ENCODE measurements at regions not wholly inside any gene's neighbourhood (a gene's known extent, or its start where the extent isn't known, plus 50 kb on each side); places are given as distances from the start of the nearest gene placed in this dataset.

DNA sequence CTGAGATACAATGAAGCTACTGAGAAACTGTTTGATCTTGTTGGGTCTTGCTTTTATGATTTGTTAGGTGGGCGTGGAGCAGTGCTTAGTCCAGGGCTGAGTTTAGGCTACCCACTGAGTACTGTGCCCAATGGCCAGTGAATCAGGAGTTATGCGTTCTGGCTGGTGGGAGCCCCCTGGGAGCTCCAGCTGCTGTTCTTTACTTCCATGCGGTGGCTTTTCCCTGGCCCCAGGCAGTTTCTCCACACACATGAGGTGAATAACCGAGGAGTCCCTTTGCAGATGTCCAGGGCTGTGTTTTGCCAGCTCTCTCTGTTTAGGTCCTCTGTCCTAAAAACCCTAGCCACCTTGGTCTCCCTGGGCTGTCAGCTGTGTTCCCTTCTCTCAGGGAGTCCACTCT is 106.5 kb downstream of the KLF13 start:
- no peaks in the 10 kb centered on the region for H3K36me3 ChIP-seq (ENCODE audit: low read depth, low read length)
- H3K9ac ChIP-seq (ENCODE audit: low read length) = no peak overlapping the region
- H3K79me2 ChIP-seq (ENCODE audit: low read length) = no peaks in the 10 kb centered on the region
- peaks cover 15% of the 10 kb centered on the region for H3K4me1 ChIP-seq (ENCODE audit: insufficient read depth, low read length)
- H3K4me2 ChIP-seq (ENCODE audit: low read length) = no peak overlapping the region
- intact Hi-C loops (cut with micrococcal nuclease) = no loop called here
- H3K4me3 ChIP-seq (ENCODE audit: low read length) = no peak overlapping the region
- H3K9me2 ChIP-seq (replicated peaks; ENCODE audit: low read length) = no peaks in the 10 kb centered on the region
- no peak overlapping the region for H2AFZ ChIP-seq (ENCODE audit: low read length)
- H3K27me3 ChIP-seq (ENCODE audit: low read length) = no peaks in the 10 kb centered on the region
- BruUV-seq (replicated peaks) = no TSS peak
- no peaks in the 10 kb centered on the region for H4K20me1 ChIP-seq (ENCODE audit: low read length)
- CTCF ChIA-PET = interaction anchor here (0.6 kb wide), 1 partner anchor 265 kb away, joined by 3 read pairs; no protein-coding TSS in a partner anchor
- no peaks in the 10 kb centered on the region for H3K9me3 ChIP-seq (ENCODE audit: low read length)
- no peak overlapping the region for H3K27ac ChIP-seq (ENCODE audit: low read length)
- POLR2A ChIA-PET (ENCODE audit: unreplicated experiment) = interaction anchor here (0.6 kb wide), 1 partner anchor 22 kb away, joined by 6 read pairs; no protein-coding TSS in a partner anchor
- no peaks in the 10 kb centered on the region for H3F3A ChIP-seq (ENCODE audit: low read length, unreplicated experiment)
- ATAC-seq (no peak), DNase-seq (no peak)
- TF ChIP-seq, protein P1, sequence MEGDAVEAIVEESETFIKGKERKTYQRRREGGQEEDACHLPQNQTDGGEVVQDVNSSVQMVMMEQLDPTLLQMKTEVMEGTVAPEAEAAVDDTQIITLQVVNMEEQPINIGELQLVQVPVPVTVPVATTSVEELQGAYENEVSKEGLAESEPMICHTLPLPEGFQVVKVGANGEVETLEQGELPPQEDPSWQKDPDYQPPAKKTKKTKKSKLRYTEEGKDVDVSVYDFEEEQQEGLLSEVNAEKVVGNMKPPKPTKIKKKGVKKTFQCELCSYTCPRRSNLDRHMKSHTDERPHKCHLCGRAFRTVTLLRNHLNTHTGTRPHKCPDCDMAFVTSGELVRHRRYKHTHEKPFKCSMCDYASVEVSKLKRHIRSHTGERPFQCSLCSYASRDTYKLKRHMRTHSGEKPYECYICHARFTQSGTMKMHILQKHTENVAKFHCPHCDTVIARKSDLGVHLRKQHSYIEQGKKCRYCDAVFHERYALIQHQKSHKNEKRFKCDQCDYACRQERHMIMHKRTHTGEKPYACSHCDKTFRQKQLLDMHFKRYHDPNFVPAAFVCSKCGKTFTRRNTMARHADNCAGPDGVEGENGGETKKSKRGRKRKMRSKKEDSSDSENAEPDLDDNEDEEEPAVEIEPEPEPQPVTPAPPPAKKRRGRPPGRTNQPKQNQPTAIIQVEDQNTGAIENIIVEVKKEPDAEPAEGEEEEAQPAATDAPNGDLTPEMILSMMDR (conservative IDR thresholded peaks at IDR 0.05; ENCODE audit: low read depth, low read length) = no peak
- TF ChIP-seq EZH2phosphoT487 (IDR thresholded peaks at IDR 0.05; ENCODE audit: borderline replicate concordance, low read length) = no peak
- no peak for TF ChIP-seq EZH2 (IDR thresholded peaks at IDR 0.05; ENCODE audit: low read length, unreplicated experiment)

DNA sequence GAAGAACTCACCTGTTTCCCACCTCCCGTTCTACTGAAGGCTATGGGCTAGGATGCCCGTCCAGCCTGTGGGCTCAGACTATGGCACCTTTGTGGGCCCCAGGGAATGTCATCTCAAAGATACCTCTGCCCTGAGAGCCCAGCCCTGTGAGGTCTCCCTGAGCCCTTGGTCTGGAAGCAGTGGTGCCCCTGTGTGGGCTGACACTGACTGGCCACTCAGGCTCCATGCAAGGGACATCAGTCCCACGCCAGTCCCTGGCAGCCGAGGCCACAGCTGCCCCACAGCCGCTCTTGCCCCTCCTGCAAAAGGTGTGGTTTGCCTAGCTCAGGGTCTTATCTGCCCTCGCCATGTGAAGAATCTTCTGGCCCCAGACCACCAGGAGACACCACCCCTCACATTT is 106.9 kb downstream of the KLF13 start:
- no peaks in the 10 kb centered on the region for H3K9me3 ChIP-seq (ENCODE audit: low read length)
- intact Hi-C loops (cut with micrococcal nuclease) = no loop called here
- ChIA-PET POLR2A (ENCODE audit: unreplicated experiment) (interaction anchor here (0.6 kb wide), 1 partner anchor 23 kb away, joined by 6 read pairs; no protein-coding TSS in a partner anchor), CTCF (interaction anchor here (0.6 kb wide), 1 partner anchor 265 kb away, joined by 3 read pairs; no protein-coding TSS in a partner anchor)
- H3K36me3 ChIP-seq (ENCODE audit: low read depth, low read length) = no peaks in the 10 kb centered on the region
- BruUV-seq (replicated peaks) = no TSS peak
- no peak overlapping the region for H3K27ac ChIP-seq (ENCODE audit: low read length)
- DNase-seq = no peak
- H3K4me2 ChIP-seq (ENCODE audit: low read length) = no peak overlapping the region
- H3K4me1 ChIP-seq (ENCODE audit: insufficient read depth, low read length) = peaks cover 15% of the 10 kb centered on the region
- H3F3A ChIP-seq (ENCODE audit: low read length, unreplicated experiment) = no peaks in the 10 kb centered on the region
- no peaks in the 10 kb centered on the region for H3K9me2 ChIP-seq (replicated peaks; ENCODE audit: low read length)
- no peak for TF ChIP-seq EZH2 (IDR thresholded peaks at IDR 0.05; ENCODE audit: low read length, unreplicated experiment)
- TF ChIP-seq, protein P1 (conservative IDR thresholded peaks at IDR 0.05; ENCODE audit: low read depth, low read length) = no peak
- TF ChIP-seq EZH2phosphoT487 (IDR thresholded peaks at IDR 0.05; ENCODE audit: borderline replicate concordance, low read length) = no peak
- no peak overlapping the region for H3K9ac ChIP-seq (ENCODE audit: low read length)
- no peak overlapping the region for H3K4me3 ChIP-seq (ENCODE audit: low read length)
- no peak overlapping the region for H2AFZ ChIP-seq (ENCODE audit: low read length)
- H4K20me1 ChIP-seq (ENCODE audit: low read length) = no peaks in the 10 kb centered on the region
- no peaks in the 10 kb centered on the region for H3K27me3 ChIP-seq (ENCODE audit: low read length)
- no peaks in the 10 kb centered on the region for H3K79me2 ChIP-seq (ENCODE audit: low read length)
- no peak for ATAC-seq

DNA sequence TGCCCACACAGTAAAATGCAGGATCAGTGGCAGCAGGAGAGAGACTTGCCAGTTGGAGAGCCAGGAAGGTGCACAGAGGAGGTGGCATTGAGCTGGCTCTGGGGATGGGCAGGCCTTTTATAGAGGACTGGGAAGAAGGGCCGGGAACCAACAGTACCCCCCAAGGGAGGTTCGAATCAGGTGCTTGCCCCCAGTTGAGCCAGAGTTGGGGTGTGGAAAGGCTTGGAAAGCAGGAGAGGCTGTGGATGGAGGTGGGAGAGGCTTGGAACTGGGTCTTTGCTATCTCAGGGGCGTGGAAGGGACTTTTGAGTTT is 107.6 kb downstream of the KLF13 start:
- ATAC-seq (no peak), DNase-seq (no peak)
- Histone ChIP-seq H3K4me2 (ENCODE audit: low read length) (no peak overlapping the region), H3K27ac (ENCODE audit: low read length) (no peak overlapping the region), H2AFZ (ENCODE audit: low read length) (no peak overlapping the region), H3K9me3 (ENCODE audit: low read length) (no peaks in the 10 kb centered on the region), H3K4me3 (ENCODE audit: low read length) (no peak overlapping the region), H3K9ac (ENCODE audit: low read length) (no peak overlapping the region), H3K9me2 (replicated peaks; ENCODE audit: low read length) (no peaks in the 10 kb centered on the region), H3K4me1 (ENCODE audit: insufficient read depth, low read length) (peaks cover 15% of the 10 kb centered on the region), H4K20me1 (ENCODE audit: low read length) (no peaks in the 10 kb centered on the region), H3K27me3 (ENCODE audit: low read length) (no peaks in the 10 kb centered on the region), H3K79me2 (ENCODE audit: low read length) (no peaks in the 10 kb centered on the region), H3K36me3 (ENCODE audit: low read depth, low read length) (no peaks in the 10 kb centered on the region), H3F3A (ENCODE audit: low read length, unreplicated experiment) (no peaks in the 10 kb centered on the region)
- no TSS peak for BruUV-seq (replicated peaks)
- TF ChIP-seq, protein P1 (conservative IDR thresholded peaks at IDR 0.05; ENCODE audit: low read depth, low read length) = no peak
- TF ChIP-seq EZH2phosphoT487 (IDR thresholded peaks at IDR 0.05; ENCODE audit: borderline replicate concordance, low read length) (no peak), EZH2 (IDR thresholded peaks at IDR 0.05; ENCODE audit: low read length, unreplicated experiment) (no peak)
- POLR2A ChIA-PET (ENCODE audit: unreplicated experiment) = no interaction called here
- intact Hi-C loops (cut with micrococcal nuclease) = loop anchor here (2.0 kb wide), 2 partner anchors 37 to 55 kb away; no protein-coding TSS in a partner anchor
- CTCF ChIA-PET = interaction anchor here (0.6 to 1.2 kb wide), 4 partner anchors 20 to 108 kb away, joined by 3 to 12 read pairs (median 7); partner anchors contain the start of gene KLF13

Measured in PC-3 (cell line).